ENCODE measurements at regions not wholly inside any gene's neighbourhood (a gene's known extent, or its start where the extent isn't known, plus 50 kb on each side); places are given as distances from the start of the nearest gene placed in this dataset.

DNA sequence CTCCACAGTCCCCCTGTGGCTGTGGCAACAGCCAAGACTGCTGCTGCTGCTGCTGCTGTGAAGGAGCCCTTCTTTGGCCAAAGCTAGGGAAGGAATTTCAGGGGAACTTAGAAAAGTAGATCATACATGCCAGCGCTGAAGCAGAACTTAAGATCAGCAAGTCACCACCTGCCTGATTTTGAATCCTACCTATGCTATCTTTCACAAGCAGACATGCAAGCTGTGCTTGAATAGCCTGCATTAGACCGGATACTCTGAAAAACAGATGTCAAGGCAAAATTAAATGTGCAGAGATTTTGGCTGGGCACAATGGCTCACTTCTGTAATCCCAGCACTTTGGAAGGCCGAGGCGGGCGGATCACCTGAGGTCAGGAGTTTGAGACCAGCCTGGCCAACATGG is 99.3 kb upstream of the ZNF366 start:
- TF ChIP-seq CTCF (IDR thresholded peaks at IDR 0.05) (no peak), POLR2A (IDR thresholded peaks at IDR 0.05) (no peak)

Measured in right lobe of liver (tissue), 4 donors.